OCI-LY1 (cell line): ENCODE measurements at regions not wholly inside any gene's neighbourhood (a gene's known extent, or its start where the extent isn't known, plus 50 kb on each side); places are given as distances from the start of the nearest gene placed in this dataset.

ENCODE experiments used
- H2AFZ ChIP-seq: fragments of 200-600 bp; sonication (generic), shearing (Covaris generic); 2 replicates; pipeline ENCODE4 v1.6.0; 2014; ENCODE audit warnings: antibody characterized with exemption, mild to moderate bottlenecking, low read length
- H3F3A ChIP-seq: fragments of 200-600 bp; sonication (generic), shearing (Covaris generic); 2 replicates; pipeline ENCODE4 v1.6.0; 2014; ENCODE audit warnings: mild to moderate bottlenecking, antibody characterized with exemption, low read length, moderate library complexity; ENCODE audit not compliant: insufficient read depth
- H3K27ac ChIP-seq: fragments of 200-600 bp; sonication (generic); 2 replicates; pipeline ENCODE4 v1.5.1; 2014; ENCODE audit warnings: low read length, mixed run types, mild to moderate bottlenecking, low read depth; ENCODE audit not compliant: poor library complexity, severe bottlenecking
- H3K27me3 ChIP-seq: fragments of 200-600 bp; sonication (generic); 2 replicates; pipeline ENCODE4 v1.6.0; 2014; ENCODE audit warnings: antibody characterized with exemption, mild to moderate bottlenecking, low read length, moderate library complexity; ENCODE audit not compliant: insufficient read depth
- H3K36me3 ChIP-seq: fragments of 200-600 bp; sonication (generic); 2 replicates; pipeline ENCODE4 v1.6.1; 2014; ENCODE audit warnings: mild to moderate bottlenecking, antibody characterized with exemption, low read length, moderate library complexity, mixed read lengths; ENCODE audit not compliant: insufficient read depth
- H3K4me1 ChIP-seq: fragments of 200-600 bp; sonication (generic); 2 replicates; pipeline ENCODE4 v1.5.1; 2014; ENCODE audit warnings: mild to moderate bottlenecking, low read length, moderate library complexity; ENCODE audit not compliant: insufficient read depth, severe bottlenecking
- H3K4me2 ChIP-seq: fragments of 200-600 bp; sonication (generic), shearing (Covaris generic); 2 replicates; pipeline ENCODE4 v1.6.1; 2014; ENCODE audit warnings: low read length
- H3K4me3 ChIP-seq: fragments of 200-600 bp; sonication (generic); 2 replicates; pipeline ENCODE4 v1.5.1; 2014; ENCODE audit warnings: low read length, low read depth, mild to moderate bottlenecking, mixed read lengths; ENCODE audit not compliant: poor library complexity, severe bottlenecking
- H3K79me2 ChIP-seq: fragments of 200-600 bp; shearing (Covaris generic); 2 replicates; pipeline ENCODE4 v1.6.1; 2016; ENCODE audit warnings: mixed run types, low read length, mixed read lengths; ENCODE audit not compliant: insufficient read depth
- H3K9ac ChIP-seq: fragments of 200-600 bp; sonication (generic), shearing (Covaris generic); 2 replicates; pipeline ENCODE4 v1.6.1; 2014; ENCODE audit warnings: mild to moderate bottlenecking, low read length, mixed read lengths
- H3K9me2 ChIP-seq: fragments of 200-600 bp; sonication (generic), shearing (Covaris generic); 2 replicates; pipeline ENCODE4 v1.6.1; 2014; ENCODE audit warnings: low read depth, mild to moderate bottlenecking, low read length, mixed read lengths
- H3K9me3 ChIP-seq: fragments of 200-600 bp; shearing (Covaris generic); 2 replicates; pipeline ENCODE4 v1.6.1; 2014; ENCODE audit warnings: low read length, mixed read lengths
- H4K20me1 ChIP-seq: fragments of 200-600 bp; sonication (generic), shearing (Covaris generic); 2 replicates; pipeline ENCODE4 v1.6.0; 2016; ENCODE audit warnings: mild to moderate bottlenecking, low read length; ENCODE audit not compliant: insufficient read depth
- EZH2 ChIP-seq: fragments of 200-600 bp; sonication (generic), shearing (Covaris generic); IDR thresholded peaks from 2 replicates; pipeline ENCODE4 v1.8.0; 2017; ENCODE audit warnings: borderline replicate concordance, mixed run types, mild to moderate bottlenecking, antibody characterized with exemption, low read length, moderate library complexity, mixed read lengths
- TF ChIP-seq, protein P1 (sequence below): fragments of 200-600 bp; sonication (generic), shearing (Covaris generic); IDR thresholded peaks from 2 replicates; pipeline ENCODE4 v1.5.1; 2017; ENCODE audit warnings: mild to moderate bottlenecking, antibody characterized with exemption, low read length, moderate library complexity, mixed read lengths

DNA sequence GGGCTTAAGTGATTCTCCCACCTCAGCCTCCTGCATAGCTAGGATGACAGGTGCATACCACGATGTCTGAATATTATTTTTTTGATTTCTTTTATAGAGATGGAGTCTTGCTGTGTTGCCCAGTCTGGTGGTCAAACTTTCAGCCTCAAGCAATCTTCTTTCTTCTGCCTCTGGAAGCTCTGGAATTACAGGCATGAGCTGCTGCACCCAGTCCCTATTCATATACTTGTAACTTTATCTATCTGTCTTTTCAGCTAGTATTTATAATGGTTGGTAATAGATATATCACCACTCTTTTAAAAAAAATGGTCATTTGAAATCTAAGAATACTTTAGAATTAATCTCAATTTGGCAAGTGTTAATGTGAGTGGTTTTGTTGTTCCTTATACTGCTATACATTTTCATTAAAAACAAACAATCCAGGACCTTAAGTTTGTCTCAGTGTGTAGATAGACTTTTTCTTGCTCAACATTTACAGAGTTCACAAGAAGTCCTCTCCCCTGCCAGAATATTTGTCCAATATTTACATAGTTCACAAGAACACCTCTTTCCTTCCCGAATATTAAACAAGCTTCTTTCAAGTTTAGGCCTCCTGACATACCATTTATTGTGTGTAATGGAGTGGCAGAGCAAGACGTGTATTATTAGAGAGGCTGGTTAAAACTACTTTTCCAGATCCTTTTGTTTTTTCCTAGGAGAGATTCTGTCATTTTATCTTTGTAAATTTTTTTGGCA is 1197.4 kb upstream of the ADGRL3 start:
- Histone ChIP-seq H4K20me1 (no peaks in the 10 kb centered on the region), H3F3A (no peaks in the 10 kb centered on the region), H3K4me1 (no peaks in the 10 kb centered on the region), H3K4me3 (no peak overlapping the region), H3K9me3 (no peaks in the 10 kb centered on the region), H2AFZ (no peak overlapping the region), H3K36me3 (no peaks in the 10 kb centered on the region), H3K9me2 (no peaks in the 10 kb centered on the region), H3K4me2 (no peak overlapping the region), H3K27me3 (no peaks in the 10 kb centered on the region), H3K79me2 (no peaks in the 10 kb centered on the region), H3K9ac (no peak overlapping the region), H3K27ac (no peak overlapping the region)
- TF ChIP-seq EZH2 = no peak
- TF ChIP-seq, protein P1, sequence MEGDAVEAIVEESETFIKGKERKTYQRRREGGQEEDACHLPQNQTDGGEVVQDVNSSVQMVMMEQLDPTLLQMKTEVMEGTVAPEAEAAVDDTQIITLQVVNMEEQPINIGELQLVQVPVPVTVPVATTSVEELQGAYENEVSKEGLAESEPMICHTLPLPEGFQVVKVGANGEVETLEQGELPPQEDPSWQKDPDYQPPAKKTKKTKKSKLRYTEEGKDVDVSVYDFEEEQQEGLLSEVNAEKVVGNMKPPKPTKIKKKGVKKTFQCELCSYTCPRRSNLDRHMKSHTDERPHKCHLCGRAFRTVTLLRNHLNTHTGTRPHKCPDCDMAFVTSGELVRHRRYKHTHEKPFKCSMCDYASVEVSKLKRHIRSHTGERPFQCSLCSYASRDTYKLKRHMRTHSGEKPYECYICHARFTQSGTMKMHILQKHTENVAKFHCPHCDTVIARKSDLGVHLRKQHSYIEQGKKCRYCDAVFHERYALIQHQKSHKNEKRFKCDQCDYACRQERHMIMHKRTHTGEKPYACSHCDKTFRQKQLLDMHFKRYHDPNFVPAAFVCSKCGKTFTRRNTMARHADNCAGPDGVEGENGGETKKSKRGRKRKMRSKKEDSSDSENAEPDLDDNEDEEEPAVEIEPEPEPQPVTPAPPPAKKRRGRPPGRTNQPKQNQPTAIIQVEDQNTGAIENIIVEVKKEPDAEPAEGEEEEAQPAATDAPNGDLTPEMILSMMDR = no peak

DNA sequence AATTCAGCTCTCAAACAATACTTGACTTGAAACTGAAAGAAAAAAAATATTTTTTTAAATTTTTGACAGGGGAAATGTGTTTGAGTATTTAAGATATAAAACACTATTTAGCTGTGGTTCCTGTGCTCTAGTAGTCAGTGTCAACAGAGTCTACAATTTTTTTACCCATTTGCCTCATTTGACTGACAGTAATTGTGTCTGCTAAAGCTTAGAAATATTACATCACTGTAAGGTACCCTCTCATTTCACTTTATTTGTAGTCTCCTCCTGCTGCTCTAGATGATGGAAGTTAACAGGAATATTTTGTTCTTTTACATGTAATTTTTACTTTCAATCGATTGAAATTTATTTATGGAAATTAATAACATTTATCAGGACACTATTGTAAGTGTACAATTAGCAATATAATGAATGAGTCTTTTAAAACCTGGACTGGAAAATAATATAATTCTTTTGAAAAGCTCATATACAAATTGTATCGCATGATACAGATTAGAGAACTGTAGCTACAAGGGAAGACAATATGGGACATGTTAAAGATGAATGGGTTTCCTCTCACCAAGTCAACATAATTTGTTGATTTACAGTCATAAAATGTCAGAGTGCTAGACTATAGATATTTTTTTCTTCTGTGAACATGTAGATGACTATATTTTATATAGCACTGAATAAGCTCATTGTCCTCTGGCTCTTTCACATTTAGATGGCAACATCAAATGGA is 1186.5 kb upstream of the ADGRL3 start:
- H3K79me2 ChIP-seq = no peaks in the 10 kb centered on the region
- no peaks in the 10 kb centered on the region for H3F3A ChIP-seq
- H3K4me1 ChIP-seq = no peaks in the 10 kb centered on the region
- no peak overlapping the region for H3K4me3 ChIP-seq
- H3K27ac ChIP-seq = no peak overlapping the region
- no peak overlapping the region for H2AFZ ChIP-seq
- TF ChIP-seq, protein P1 = no peak
- TF ChIP-seq EZH2 = no peak
- H3K36me3 ChIP-seq = no peaks in the 10 kb centered on the region
- H3K9me3 ChIP-seq = no peaks in the 10 kb centered on the region
- H4K20me1 ChIP-seq = no peaks in the 10 kb centered on the region
- H3K9ac ChIP-seq = no peak overlapping the region
- no peaks in the 10 kb centered on the region for H3K9me2 ChIP-seq
- H3K27me3 ChIP-seq = no peaks in the 10 kb centered on the region
- H3K4me2 ChIP-seq = no peak overlapping the region

DNA sequence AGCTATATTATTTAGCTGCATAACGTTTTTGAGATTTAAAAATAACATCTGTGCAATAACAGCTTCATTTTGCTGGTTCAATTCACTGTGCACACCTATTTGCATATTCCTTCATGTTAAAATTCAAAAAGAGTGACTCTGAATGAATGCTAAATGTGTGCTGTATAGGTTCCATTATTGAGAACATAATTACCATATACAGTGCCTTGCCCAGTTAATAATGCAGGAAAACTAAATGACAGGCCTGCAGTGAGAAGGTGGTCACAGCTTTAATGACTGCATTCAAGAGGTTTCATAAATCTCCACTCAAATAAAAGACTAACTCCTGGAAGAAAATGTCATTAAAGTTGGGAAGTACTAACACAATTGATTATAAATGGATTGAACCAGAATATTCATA is 1183.2 kb upstream of the ADGRL3 start:
- Histone ChIP-seq H2AFZ (no peak overlapping the region), H3K9me2 (no peaks in the 10 kb centered on the region), H3K36me3 (no peaks in the 10 kb centered on the region), H3K9me3 (no peaks in the 10 kb centered on the region), H4K20me1 (no peaks in the 10 kb centered on the region), H3F3A (no peaks in the 10 kb centered on the region), H3K4me1 (no peaks in the 10 kb centered on the region), H3K4me2 (no peak overlapping the region), H3K27ac (no peak overlapping the region), H3K79me2 (no peaks in the 10 kb centered on the region), H3K9ac (no peak overlapping the region), H3K27me3 (no peaks in the 10 kb centered on the region), H3K4me3 (no peak overlapping the region)
- no peak for TF ChIP-seq EZH2
- TF ChIP-seq, protein P1 = no peak
